Mesenchymal stem cell (in vitro differentiated cells and primary cell): ENCODE measurements at regions not wholly inside any gene's neighbourhood (a gene's known extent, or its start where the extent isn't known, plus 50 kb on each side); places are given as distances from the start of the nearest gene placed in this dataset.

ENCODE experiments used
- DNase-seq: peaks from one replicate; pipeline ENCODE4 v3.0.0-alpha.2; 2013
- H2AFZ ChIP-seq: one replicate; pipeline ENCODE4 v1.6.1; 2013; ENCODE audit warnings: low read depth, mild to moderate bottlenecking, control low read depth, inconsistent platforms, low read length, moderate library complexity
- H2AK5ac ChIP-seq: 2 replicates; pipeline ENCODE4 v1.6.1; 2013; ENCODE audit warnings: low read length, moderate library complexity, mild to moderate bottlenecking, inconsistent platforms; ENCODE audit not compliant: severe bottlenecking
- H2BK120ac ChIP-seq: one replicate; pipeline ENCODE4 v1.6.1; 2013; ENCODE audit warnings: low read depth, mild to moderate bottlenecking, inconsistent platforms, low read length, moderate library complexity
- H2BK12ac ChIP-seq, 2 experiments: one replicate each; pipeline ENCODE4 v1.6.1; 2013; ENCODE audit warnings: inconsistent platforms in 2 of 2, low read length in 2 of 2, mild to moderate bottlenecking in 2 of 2, moderate library complexity in 2 of 2, control low read depth in 1 of 2
- H2BK15ac ChIP-seq: one replicate; pipeline ENCODE4 v1.6.1; 2013; ENCODE audit warnings: mild to moderate bottlenecking, low read depth, inconsistent platforms; ENCODE audit not compliant: poor library complexity, severe bottlenecking
- H2BK5ac ChIP-seq: 2 replicates; pipeline ENCODE4 v1.6.1; 2013; ENCODE audit warnings: low read depth, mild to moderate bottlenecking, low read length, control low read depth, inconsistent platforms; ENCODE audit not compliant: poor library complexity, severe bottlenecking
- H3K14ac ChIP-seq, 2 experiments: one replicate each; pipeline ENCODE4 v1.6.1; 2013; ENCODE audit warnings: inconsistent platforms in 2 of 2, low read length in 2 of 2, control low read depth in 1 of 2, mild to moderate bottlenecking in 1 of 2, moderate library complexity in 1 of 2
- H3K18ac ChIP-seq, 2 experiments: one replicate each; pipeline ENCODE4 v1.6.1; 2013; ENCODE audit warnings: inconsistent platforms in 2 of 2, low read length in 2 of 2, control low read depth in 1 of 2, low read depth in 1 of 2, mild to moderate bottlenecking in 1 of 2
- H3K23ac ChIP-seq, 2 experiments: one replicate each; pipeline ENCODE4 v1.6.1; 2013; ENCODE audit warnings: inconsistent platforms in 2 of 2, low read length in 2 of 2, mild to moderate bottlenecking in 2 of 2, moderate library complexity in 2 of 2, control low read depth in 1 of 2
- H3K27ac ChIP-seq: 2 replicates; pipeline ENCODE4 v1.5.1; 2013; ENCODE audit warnings: mild to moderate bottlenecking, moderate library complexity, low read length, control low read depth, inconsistent platforms; ENCODE audit not compliant: poor library complexity, severe bottlenecking
- H3K27me3 ChIP-seq, 2 experiments: 2 replicates each; pipeline versions ENCODE4 v1.6.1 to v1.7.0; 2013; ENCODE audit warnings: low read length in 2 of 2, mild to moderate bottlenecking in 2 of 2, moderate library complexity in 2 of 2, control low read depth in 1 of 2, inconsistent platforms in 1 of 2; ENCODE audit not compliant: control insufficient read depth in 1 of 2, insufficient read depth in 1 of 2
- H3K36me3 ChIP-seq, 2 experiments: 2 replicates each; pipeline versions ENCODE4 v1.6.1 to v1.7.0; 2013; ENCODE audit warnings: low read length in 2 of 2, control low read depth in 1 of 2, inconsistent platforms in 1 of 2, low read depth in 1 of 2, mild to moderate bottlenecking in 1 of 2; ENCODE audit not compliant: insufficient read depth in 2 of 2, control insufficient read depth in 1 of 2
- H3K4ac ChIP-seq, 2 experiments: one replicate each; pipeline ENCODE4 v1.6.1; 2013; ENCODE audit warnings: inconsistent platforms in 2 of 2, low read length in 2 of 2, mild to moderate bottlenecking in 2 of 2, moderate library complexity in 2 of 2, control low read depth in 1 of 2, low read depth in 1 of 2
- H3K4me1 ChIP-seq: 2 replicates; pipeline ENCODE4 v1.6.1; 2013; ENCODE audit warnings: low read depth, low read length, control low read depth; ENCODE audit not compliant: control insufficient read depth, insufficient read depth
- H3K4me2 ChIP-seq: 2 replicates; pipeline ENCODE4 v1.6.1; 2013; ENCODE audit warnings: low read length, mild to moderate bottlenecking, inconsistent platforms; ENCODE audit not compliant: poor library complexity, severe bottlenecking
- H3K4me3 ChIP-seq, 2 experiments: 2 replicates each; pipeline versions ENCODE4 v1.5.1 to v1.7.0; 2013; ENCODE audit warnings: low read length in 2 of 2, mild to moderate bottlenecking in 2 of 2, control low read depth in 1 of 2, low read depth in 1 of 2; ENCODE audit not compliant: insufficient read depth in 1 of 2
- H3K79me1 ChIP-seq: replicated peaks from 2 replicates; pipeline ENCODE4 v1.6.1; 2013; ENCODE audit warnings: mild to moderate bottlenecking, control low read depth, low read length, inconsistent platforms; ENCODE audit not compliant: poor library complexity, severe bottlenecking
- H3K9ac ChIP-seq: 2 replicates; pipeline ENCODE4 v1.7.0; 2013; ENCODE audit warnings: mild to moderate bottlenecking, low read length, moderate library complexity
- H3K9me3 ChIP-seq: 2 replicates; pipeline ENCODE4 v1.7.0; 2013; ENCODE audit warnings: mild to moderate bottlenecking, low read length; ENCODE audit not compliant: control insufficient read depth
- H4K8ac ChIP-seq: one replicate; pipeline ENCODE4 v1.6.1; 2013; ENCODE audit warnings: inconsistent platforms, mild to moderate bottlenecking, low read length, moderate library complexity
- H4K91ac ChIP-seq: one replicate; pipeline ENCODE4 v1.6.1; 2013; ENCODE audit warnings: mild to moderate bottlenecking, low read length, inconsistent platforms
- WGBS: methylation state at CpG from one replicate; pipeline ENCODE4 v1.1.7; 2013; ENCODE audit warnings: mixed read lengths; 5-methylcytosine and 5-hydroxymethylcytosine counted together

DNA sequence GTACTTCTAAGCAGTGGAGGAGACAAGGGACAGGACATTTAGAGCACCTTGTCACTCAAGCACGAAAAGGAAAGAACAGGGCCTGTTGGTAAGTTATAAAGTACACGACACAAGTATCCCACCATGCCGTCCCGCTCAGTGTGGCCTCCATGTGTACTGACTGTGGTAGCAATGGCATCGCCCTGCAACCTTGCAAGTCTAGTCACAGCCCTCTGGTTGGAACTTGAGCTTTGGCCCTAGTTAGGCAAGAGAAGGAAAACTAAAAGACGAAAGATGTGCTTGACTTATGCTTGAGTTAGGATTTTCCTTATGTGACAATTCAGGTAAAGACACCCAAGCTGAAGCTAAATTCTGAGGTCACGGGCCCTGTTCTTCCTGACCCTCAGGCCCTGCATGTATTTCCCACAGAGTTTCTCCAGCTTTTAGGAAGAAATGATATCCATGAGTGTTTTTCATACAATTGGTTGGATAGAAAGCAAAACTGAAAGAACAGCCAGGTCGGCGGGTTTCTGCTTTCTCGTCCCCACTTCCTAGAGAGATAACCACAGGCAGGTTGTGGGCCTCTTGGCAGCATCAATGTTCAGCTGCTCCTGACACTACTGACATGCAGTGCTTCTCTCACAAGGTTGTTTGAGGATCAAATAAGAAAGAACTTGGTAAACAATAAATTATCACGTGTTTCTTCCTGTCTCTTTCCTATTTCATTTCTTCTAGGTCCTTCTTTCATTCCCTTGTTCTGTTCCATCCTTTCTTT lies 216.2 kb downstream of the IRS2 start:
- DNase-seq, result no peak
- H2BK12ac ChIP-seq, result no peak overlapping the region
- no peaks in the 10 kb centered on the region for H3K27me3 ChIP-seq
- H2BK120ac ChIP-seq, result no peak overlapping the region
- no peak overlapping the region for H3K4ac ChIP-seq
- no peak overlapping the region for H3K4me3 ChIP-seq
- peaks cover 1% of the 10 kb centered on the region for H3K4me1 ChIP-seq
- H3K9me3 ChIP-seq, result no peaks in the 10 kb centered on the region
- no peaks in the 10 kb centered on the region for H3K79me1 ChIP-seq
- H3K4me2 ChIP-seq, result no peak overlapping the region
- no peak overlapping the region for H3K27ac ChIP-seq
- no peak overlapping the region for H2BK5ac ChIP-seq
- no peak overlapping the region for H3K23ac ChIP-seq
- no peak overlapping the region for H4K8ac ChIP-seq
- H2AK5ac ChIP-seq, result no peak overlapping the region
- no peak overlapping the region for H3K9ac ChIP-seq
- H3K18ac ChIP-seq, result no peak overlapping the region
- no peak overlapping the region for H2BK15ac ChIP-seq
- no peaks in the 10 kb centered on the region for H3K36me3 ChIP-seq
- no peak overlapping the region for H2AFZ ChIP-seq
- 97% methylated on average over 11 of the region's 11 CpGs for WGBS
- no peak overlapping the region for H3K14ac ChIP-seq
- no peak overlapping the region for H4K91ac ChIP-seq

DNA sequence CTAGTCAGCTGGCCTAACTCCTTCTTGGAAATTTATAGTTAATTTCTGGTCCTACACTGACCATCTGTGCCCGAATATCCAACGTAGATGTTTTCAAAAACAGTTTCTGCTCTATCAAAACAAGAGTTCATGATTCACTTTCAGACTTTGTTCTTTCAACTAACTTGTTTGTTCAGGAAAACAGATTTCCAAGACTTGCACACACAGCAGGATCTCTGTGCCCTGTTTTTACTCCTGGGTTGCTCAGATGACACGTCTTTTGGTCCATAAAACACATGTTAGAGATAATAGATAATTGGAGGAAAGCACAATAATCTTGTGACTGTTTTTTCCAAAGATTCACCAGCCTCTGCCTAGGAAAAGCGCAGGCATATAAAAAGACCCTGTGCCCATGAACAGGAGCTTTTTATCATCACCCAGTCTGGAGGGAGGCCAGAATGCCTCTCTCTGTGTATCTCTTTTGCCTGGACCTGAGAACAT lies 218.0 kb downstream of the IRS2 start:
- Histone ChIP-seq H3K4ac (no peak overlapping the region), H3K27me3 (no peaks in the 10 kb centered on the region), H2BK5ac (no peak overlapping the region), H4K8ac (no peak overlapping the region), H4K91ac (no peak overlapping the region), H3K4me3 (no peak overlapping the region), H2BK120ac (no peak overlapping the region), H3K23ac (no peak overlapping the region), H3K9me3 (no peaks in the 10 kb centered on the region), H2AK5ac (no peak overlapping the region), H2AFZ (no peak overlapping the region), H3K14ac (no peak overlapping the region), H2BK15ac (no peak overlapping the region), H3K4me2 (no peak overlapping the region), H2BK12ac (no peak overlapping the region), H3K4me1 (peaks cover 1% of the 10 kb centered on the region), H3K79me1 (no peaks in the 10 kb centered on the region), H3K27ac (no peak overlapping the region), H3K18ac (no peak overlapping the region), H3K36me3 (no peaks in the 10 kb centered on the region), H3K9ac (no peak overlapping the region)
- WGBS, result 80% methylated on average over 3 of the region's 4 CpGs
- DNase-seq, result no peak

GRCh38 chr13:109567315-109567714 lies 219.1 kb downstream of the IRS2 start:
- Histone ChIP-seq H3K14ac (no peak overlapping the region), H2BK5ac (no peak overlapping the region), H3K9ac (no peak overlapping the region), H3K4me3 (no peak overlapping the region), H2BK120ac (no peak overlapping the region), H4K91ac (no peak overlapping the region), H3K27ac (no peak overlapping the region), H3K27me3 (no peaks in the 10 kb centered on the region), H2AFZ (no peak overlapping the region), H2AK5ac (no peak overlapping the region), H2BK15ac (no peak overlapping the region), H4K8ac (no peak overlapping the region), H2BK12ac (no peak overlapping the region), H3K23ac (no peak overlapping the region), H3K79me1 (no peaks in the 10 kb centered on the region), H3K9me3 (no peaks in the 10 kb centered on the region), H3K4me2 (no peak overlapping the region), H3K4ac (no peak overlapping the region), H3K4me1 (peaks cover under 1% of the 10 kb centered on the region), H3K18ac (no peak overlapping the region), H3K36me3 (no peaks in the 10 kb centered on the region)
- no peak for DNase-seq
- 100% methylated on average over 2 of the region's 2 CpGs for WGBS

- Histone ChIP-seq H4K91ac (no peak overlapping the region), H3K27me3 (no peaks in the 10 kb centered on the region), H2BK5ac (no peak overlapping the region), H4K8ac (no peak overlapping the region), H2AFZ (no peak overlapping the region), H3K18ac (no peak overlapping the region), H3K4me1 (no peaks in the 10 kb centered on the region), H3K36me3 (no peaks in the 10 kb centered on the region), H3K79me1 (no peaks in the 10 kb centered on the region), H3K23ac (no peak overlapping the region), H2BK12ac (no peak overlapping the region), H2BK15ac (no peak overlapping the region), H3K14ac (no peak overlapping the region), H3K9me3 (no peaks in the 10 kb centered on the region), H3K4ac (no peak overlapping the region), H3K27ac (no peak overlapping the region), H2BK120ac (no peak overlapping the region), H3K9ac (no peak overlapping the region), H3K4me3 (no peak overlapping the region), H3K4me2 (no peak overlapping the region), H2AK5ac (no peak overlapping the region)
- WGBS, result 97% methylated on average over 7 of the region's 7 CpGs
- no peak for DNase-seq
These were observed 220.5 kb downstream of the IRS2 start for GRCh38 chr13:109565877-109566276.
